ENCODE measurements at regions not wholly inside any gene's neighbourhood (a gene's known extent, or its start where the extent isn't known, plus 50 kb on each side); places are given as distances from the start of the nearest gene placed in this dataset.
"Not testable (repeated sequence)": the region's sequence is repeated elsewhere in the genome, so short reads cannot be mapped to it uniquely, and the experiment has no call there.

DNA sequence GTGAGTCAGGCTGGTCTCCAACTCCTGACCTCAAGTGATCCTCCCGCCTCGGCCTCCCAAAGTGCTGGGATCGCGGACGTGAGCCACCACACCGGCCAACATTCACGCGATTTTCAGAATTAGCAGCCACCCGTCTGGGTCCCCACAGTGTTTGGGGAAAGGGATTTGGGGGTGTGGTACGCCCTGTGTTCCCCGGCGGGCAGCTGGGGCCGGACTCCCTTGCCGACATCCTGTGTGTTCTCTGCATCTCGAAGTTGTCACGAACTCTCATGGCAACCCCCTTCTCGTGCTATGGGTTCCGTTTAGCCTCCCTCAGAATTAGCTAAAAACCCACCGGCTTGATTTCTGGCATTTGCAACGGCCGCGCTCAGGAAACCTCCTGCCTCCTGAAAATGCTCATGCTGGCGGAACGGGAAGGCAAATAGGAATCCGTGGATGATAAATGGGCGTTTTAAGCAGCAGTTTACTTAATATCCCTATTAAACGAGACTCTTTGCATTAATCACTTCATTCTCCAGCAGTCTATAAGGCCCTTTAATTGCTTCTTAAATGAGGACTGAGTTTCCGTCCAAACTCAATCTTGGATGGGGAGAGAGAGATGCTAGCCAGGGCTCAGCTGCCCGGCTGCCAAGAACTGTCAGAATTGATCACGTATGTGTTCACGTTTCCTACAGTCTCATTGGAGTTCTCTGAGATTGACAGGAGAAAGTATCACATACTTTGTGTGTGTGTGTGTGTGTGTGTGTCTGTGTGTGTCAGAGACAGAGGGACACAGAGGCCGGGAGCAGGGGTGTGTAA, 78.9 kb upstream of the PPP2R3B start:
- DNase-seq: no peak

DNA sequence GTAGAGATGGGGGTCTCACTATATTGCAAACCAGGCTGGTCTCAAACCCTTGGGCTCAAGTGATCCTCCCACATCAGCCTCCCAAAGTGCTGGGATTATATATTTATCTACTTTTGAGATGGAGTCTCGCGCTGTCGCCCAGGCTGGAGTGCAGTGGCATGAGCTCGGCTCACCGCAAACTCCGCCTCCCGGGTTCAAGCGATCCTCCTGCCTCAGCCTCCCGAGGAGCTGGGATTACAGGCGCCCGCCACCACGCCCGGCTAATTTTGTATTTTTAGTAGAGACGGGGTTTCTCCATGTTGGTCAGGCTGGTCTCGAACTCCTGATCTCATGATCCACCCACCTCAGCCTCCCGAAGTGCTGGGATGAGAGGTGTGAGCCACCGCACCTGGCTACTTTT, 80.1 kb upstream of the PPP2R3B start:
- DNase-seq: not testable (repeated sequence)

DNA sequence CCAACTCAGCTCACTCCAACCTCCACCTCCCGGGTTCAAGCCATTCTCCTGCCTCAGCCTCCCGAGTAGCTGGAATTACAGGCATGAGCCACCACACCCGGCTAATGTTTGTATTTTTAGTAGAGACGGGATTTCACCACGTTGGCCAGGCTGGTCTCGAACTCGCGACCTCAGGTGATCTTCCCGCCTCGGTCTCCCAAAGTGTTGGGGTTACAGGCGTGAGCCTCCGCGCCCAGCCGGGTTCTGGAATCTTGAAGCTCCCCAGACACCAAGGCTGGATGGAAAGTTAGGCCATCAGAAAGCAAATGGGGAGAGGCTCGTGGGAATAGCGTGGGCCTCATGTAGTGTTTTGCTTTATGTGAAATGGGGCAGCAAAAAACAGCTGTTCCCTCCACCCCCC, 81.0 kb upstream of the PPP2R3B start:
- DNase-seq: not testable (repeated sequence)

DNA sequence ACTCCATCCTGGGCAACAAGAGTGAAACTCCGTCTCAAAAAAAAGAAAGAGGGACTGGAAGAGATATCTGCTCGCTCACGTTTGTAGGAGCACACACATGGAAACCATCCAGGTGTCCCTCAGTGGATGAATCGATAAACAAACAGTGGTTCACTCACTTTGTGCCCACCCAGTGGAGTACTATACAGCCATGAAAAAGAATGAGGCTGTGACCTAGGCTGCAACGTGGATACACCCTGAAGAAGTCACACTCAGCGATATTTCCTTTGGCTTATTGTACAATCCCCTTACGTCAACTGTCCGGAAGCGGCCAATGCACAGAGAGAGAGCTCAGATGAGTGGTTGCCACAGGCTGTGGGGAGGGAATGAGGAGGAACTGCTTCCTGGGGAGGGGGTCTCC, 82.3 kb upstream of the PPP2R3B start:
- DNase-seq: no peak

DNA sequence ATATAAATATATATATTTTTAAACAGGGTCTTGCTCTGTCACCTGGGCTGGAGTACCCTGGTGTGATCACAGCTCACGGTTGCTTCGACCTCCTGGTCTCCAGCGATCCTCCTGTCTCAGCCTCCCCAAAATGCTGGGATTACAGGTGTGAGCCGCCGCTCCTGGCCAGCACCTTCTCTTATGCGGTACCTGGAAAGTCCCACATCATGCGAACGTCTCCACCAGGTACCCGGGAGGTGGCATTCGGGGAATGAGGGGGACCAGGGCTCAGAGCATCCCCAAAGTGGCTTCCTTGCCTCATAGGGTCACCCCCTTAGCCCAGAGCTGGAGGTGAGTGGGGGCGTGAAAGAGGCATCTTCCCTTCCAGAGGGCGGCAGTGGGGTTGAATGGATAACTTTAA, 84.0 kb upstream of the PPP2R3B start:
- DNase-seq: no peak

DNA sequence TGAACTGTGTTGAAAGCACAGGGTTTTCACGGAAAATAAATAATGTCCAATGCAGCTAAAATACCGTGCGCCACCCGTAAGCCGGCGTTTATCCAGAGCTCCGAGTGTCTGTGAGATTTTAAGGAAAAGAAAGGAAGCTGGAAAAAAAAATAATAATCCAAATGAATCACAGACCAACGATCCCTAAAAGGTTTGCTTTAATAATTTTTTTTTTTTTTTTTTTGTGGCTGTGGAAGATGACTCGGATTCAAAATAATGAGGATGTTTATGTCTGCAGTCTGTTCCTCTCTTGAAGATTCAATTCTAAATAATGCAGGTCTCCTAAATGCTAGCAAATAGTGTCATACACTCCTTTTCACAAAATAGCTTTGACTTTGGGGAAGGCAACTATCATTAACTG, 84.6 kb upstream of the PPP2R3B start:
- no peak for DNase-seq

DNA sequence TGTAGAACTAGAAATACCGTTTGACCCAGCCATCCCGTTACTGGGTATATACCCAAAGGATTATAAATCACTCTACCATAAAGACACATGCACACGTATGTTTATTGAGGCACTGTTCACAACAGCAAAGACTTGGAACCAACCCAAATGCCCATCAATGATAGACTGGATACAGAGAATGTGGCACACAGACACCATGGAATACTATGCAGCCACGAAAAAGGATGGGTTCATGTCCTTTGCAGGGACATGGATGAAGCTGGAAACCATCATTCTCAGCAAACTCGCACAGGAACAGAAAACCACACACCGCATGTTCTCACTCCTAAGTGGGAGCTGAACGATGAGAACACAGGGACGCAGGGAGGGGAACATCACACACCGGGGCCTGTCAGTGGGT, 85.6 kb upstream of the PPP2R3B start:
- not testable (repeated sequence) for DNase-seq

DNA sequence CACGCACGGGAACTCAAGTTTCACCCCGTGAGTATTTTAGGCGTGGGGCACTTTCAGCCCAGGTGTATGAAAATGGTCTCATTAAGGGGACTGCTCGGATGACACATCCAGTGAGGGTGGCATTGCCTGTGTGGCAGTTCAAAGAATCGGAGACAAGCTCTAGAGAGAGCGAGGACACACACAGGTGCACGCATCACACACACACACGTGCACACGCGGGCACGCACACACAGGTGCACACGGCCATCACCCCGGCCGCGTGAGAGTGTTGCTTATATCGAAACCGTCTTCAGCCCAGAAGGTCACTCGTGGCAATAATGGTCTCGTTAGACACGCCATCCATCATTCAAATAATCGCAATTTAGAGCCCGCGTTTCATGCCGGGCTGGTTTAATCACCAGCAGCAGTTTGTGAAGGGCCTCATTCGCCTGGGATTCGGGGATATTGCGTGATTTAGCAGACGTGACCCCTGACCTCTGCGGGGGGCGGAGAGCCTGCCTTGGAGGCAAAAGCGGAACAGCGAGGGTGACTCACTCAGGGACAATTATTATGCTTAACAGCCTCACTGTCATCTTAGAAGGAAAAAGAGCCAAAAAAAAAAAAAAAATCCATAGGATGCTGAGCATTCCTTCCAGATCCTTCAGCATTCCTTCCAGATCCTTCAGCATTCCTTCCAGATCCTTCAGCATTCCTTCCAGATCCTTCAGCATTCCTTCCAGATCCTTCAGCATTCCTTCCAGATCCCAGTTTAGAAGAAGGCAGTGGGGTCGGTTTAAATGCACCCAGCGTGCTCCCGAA, 89.4 kb upstream of the PPP2R3B start:
- no peak for DNase-seq

DNA sequence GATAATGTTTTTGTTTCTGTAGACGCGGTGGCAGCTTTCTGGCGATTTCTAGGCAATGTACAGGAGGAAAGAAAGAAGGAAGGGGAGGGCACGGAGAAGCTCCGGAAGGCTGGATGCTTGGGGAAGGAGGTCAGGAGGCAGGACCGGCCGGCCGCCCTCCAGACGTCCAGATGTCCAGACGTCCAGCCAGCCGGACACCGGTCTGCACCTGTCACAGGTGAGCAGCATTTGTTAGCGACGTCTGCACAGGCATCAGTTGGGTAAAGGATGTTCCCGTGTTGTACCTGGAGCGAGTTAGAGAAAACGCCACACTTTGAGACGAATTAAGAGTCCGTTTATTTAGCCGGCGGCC, 90.0 kb upstream of the PPP2R3B start:
- DNase-seq: no peak

DNA sequence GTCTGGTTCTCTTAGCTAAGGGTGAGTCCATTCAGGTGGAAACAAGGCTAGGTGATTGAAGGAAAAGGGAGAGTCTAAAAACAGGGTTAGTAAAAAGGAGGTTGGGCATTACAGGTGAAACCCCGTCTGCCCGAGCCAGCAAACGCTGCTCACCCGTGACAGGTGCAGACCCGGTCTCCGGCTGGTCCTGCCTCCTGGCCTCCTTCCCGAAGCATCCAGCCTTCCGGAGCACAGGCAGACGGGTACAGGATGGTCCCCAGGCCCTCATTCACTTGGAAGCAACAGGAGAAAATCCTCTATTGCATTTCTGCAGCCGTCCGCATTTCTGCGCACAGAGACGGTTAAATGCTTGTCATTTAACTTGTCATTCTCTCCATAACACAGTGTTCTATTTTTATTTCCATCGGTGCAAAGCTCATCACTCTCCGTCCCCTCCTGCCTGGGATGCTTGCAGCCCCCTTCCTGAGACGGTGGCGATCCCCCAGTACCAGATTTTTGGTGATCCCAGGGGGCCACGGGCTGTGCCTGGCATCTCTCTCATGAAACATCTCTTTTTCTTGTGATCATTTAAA, 90.8 kb upstream of the PPP2R3B start:
- DNase-seq: no peak

DNA sequence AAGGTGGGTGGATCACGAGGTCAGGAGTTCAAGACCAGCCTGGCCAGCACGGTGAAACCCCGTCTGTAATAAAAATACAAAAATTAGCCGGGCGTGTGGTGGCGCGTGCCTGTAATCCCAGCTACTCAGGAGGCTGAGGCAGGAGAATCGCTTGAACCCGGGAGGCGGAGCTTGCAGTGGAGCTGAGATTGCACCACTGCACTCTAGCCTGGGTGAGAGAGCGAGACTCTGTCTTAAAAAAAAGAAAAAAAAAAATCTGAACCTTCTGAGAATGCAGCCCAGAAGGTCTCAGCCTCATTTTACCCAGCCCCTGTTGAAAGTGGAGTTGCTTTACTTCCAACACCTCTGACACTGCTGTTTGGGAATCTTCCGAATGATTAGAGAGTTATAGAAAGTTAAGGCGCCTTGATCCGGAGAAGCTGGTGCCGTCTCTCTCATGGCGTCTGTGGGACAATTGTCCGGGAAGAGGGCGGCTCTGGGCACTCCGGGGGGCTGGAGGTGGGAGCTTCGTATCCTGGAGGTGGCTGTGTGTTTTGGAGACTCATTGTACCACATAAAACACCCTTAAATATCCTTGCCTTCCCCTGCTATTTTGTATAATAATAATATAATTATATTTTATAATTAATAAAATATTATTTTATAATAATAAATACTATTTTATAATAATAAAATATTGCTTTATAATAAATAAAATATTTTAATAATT, 92.7 kb upstream of the PPP2R3B start:
- no peak for DNase-seq

DNA sequence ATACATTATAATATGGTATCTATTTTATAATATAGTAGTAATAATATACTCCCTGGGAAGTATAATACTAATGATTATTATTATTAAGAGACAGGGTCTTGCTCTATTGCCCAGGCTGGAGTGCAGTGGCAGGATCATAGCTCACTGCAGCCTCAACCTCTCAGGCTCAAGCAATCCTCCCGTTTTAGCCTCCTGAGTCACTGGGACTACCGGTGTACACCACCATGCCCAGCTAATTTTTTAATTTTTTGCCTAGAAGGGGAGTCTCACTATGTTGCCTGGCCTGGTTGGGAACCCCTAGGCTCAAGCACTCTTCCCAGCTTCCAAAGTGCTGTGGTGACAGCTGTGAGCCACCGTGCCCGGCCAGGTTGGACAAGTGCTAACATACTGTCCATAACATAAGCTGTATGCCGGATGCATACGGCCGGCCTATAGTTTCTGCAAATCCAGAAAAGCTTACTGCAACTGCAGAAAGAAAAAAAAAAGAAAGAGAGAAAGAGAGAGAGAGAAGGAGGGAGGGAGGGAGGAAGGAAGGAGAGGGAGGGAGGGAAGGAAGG, 94.2 kb upstream of the PPP2R3B start:
- no peak for DNase-seq

DNA sequence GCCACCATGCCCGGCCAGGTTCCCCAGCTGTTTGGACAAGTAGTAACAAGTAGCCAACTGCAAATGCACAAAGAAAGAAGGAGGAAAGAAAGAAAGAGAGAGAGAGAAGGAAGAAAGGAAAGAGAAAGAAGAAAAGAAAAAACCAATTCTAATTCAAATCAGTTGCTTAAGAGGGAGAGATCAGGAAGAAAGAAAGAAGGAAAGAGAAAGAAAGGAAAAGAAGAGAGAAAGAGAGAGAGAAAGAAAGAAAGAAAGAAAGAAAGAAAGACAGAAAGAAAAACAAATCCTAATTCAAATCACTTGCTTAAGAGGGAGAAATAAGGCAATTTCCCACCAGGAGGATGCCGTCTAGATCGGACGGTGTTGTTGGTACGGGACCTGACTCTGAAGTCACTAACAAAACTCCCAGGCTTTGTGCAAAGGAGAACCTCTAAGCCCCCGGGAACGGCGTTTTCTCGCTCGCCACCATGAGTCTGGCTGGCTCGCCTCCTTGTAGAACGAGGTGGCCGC, 95.5 kb upstream of the PPP2R3B start:
- no peak for DNase-seq

DNA sequence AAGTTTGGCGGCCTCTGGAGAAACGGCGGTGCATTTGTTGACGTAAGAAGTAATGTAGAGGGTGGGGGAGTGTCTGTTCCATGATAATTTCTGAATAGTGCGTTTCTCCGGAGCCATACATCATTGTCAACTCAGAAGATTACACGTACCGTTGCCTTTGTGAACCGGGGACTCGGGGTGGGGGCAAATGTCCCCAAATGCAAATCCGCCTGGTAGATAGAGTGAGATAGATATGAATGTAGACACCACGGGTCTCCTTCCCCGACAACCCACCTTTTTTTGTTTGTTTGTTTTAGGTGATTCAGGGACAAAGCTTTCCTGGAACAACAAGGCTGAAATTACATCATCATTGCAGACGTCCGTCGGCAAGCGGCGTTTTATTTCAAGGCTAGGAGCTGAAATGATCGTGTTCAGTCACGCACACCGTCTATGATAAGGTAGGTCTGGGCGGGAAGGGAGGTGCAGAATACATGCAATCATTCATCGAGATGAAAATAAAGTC, 96.0 kb upstream of the PPP2R3B start:
- DNase-seq: no peak

DNA sequence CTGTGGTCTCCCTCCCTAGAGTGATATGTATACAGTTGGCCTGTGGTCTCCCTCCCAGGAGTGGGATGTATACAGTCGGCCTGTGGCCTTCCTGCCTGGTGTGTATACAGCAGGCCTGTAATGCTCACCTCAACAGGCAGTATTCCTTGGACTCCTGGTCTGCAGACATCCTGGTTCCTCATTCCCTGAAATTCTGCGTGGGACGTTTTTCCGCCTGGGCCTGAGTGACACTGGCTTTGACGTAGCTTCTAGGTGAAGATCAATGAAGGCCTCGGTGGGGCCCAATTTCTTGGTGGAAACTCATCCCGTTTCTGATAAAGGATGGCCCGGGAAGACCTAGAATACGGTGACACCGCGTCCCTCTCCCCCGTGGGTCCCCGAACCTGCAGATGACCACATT, 98.7 kb upstream of the PPP2R3B start:
- DNase-seq: no peak

DNA sequence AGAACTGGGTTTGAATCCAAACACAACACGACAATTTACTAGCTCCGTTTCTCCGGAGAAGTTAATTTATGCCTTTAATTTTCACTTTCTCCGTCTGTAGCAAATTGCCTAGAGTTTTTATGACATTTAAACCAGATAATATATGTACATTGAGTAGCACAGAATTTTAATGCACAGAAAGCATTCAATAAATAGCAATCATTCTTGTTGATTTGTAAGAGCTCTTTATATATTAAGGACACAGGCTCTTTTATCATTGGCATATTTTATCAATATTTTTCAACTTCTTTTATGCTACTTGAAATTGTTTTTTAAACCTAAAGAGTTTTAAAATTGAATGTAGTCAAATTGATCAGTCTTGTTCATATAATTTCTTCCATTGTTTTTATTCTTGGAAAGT, 99.6 kb upstream of the PPP2R3B start:
- DNase-seq: no peak

DNA sequence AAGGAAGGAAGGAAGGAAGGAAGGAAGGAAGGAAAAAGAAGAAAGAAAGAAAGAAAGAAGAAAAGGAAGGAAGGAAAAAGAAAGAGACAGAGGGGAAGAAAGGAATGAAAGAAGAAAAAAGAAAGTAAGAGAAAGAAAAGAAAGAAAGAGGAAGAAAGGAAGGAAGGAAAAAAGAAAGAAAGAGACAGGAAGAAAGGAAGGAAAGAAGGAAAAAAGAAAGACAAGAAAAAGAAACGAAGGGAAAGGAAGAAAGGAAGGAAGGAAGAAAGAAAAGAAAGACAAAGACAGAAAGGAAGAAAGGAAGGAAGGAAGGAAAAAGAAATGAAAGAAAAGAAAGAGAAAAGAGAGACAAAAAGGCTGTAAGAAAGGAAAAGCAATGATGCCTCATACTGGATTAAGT, 101.1 kb upstream of the PPP2R3B start:
- DNase-seq: no peak

DNA sequence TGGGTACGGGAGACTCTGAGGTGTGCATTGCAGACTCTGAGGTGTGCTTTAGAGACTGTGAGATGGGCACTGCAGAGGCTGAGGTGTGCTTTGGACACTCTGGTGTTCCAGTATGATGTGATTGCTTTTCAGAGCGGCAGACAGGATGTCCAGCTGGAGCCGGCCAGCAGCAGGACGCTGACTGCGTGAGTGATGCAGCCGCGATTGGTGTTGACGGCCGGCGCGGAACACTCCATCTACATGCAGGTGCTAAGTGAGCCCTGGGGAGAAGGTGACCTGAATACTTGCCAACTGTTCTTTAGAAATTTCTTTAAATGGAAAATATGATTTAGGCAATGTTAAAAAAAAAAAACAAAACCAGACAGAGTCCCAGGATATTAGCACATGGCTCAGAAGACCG, 103.1 kb upstream of the PPP2R3B start:
- no peak for DNase-seq

DNA sequence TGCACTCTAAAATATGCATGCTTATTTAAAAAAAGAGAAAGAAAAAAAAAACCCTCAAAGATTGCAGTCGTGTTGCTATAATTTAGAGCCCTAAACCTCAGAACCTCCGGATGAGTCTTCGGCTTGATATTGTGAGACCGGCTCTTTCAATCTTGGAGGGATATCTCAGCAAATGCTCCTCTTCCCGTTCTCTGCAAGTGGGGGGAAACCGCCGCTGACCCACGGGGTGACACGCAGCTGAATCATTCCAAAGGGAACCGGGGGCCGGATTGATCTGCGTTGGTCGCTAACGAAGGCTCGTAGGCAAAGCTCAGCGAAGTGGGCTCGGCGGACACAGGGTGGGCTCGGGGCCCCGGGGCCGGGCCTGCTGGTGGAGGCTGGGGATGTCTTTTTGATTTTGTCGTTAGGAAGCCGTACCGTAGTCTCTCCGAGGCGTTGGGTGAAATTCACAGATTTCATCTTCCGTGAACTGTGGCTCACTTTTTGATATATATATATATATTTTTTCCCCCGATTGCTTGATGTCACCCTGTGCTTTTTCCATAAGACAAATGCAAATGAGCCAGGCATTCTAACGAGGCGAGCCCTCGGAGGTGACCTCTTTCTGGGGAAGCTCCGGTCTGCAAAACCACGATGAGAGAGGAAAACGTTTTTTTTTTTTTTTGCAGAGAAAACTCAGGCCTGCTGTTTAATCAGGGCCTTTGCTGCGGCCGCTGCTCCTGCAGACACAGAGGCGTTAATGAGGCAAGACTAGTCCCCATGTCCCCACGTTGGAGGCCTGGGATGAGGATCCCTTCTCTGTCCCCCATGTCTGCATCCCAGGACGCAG, 110.7 kb upstream of the PPP2R3B start:
- no peak for DNase-seq

DNA sequence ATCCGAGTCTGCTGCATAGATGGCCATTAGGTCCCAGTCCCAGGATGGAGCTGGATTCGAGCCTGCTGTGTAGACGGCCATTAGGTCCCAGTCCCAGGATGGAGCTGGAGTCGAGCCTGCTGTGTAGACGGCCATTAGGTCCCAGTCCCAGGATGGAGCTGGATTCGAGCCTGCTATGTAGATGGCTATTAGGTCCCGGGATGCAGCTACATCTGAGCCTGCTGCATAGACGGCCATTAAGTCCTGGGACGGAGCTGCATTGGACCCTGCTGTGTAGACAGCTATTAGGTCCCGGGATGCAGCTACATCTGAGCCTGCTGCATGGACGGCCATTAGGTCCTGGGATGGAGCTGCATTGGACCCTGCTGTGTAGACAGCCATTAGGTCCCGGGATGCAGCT, 112.2 kb upstream of the PPP2R3B start:
- not testable (repeated sequence) for DNase-seq

DNA sequence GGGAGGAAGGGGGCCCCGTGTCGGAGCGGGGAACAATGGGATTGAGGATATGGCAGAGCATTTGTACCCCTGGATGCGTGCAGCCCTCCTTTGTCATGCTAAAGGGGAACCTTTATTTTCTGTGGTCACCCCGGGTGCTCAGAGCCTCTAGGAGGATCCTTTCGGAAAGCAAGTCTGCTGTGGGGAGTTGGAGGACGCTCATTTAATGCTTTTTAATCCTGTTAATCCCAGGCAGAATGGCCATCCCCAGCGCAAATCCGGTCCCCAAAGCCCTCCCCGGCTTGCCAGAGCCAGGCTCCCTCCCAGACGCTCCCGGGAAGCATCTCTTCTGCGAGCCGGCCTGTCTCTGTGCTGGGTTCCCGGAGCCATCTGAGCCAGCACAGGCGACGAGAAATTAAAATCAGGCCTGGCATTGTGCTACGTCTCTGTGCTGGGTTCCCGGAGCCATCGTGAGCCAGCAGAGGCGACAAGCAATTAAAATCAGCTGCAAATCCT, 113.2 kb upstream of the PPP2R3B start:
- no peak for DNase-seq

Measured in activated CD4-positive, alpha-beta T cell treated with anti-CD3 and anti-CD28 coated beads, Interleukin-2, Interleukin-6, amounts not matched to agents 100 ng/mL and 50 ng/mL, durations not matched to agents 16 hours and 8 hours (primary cell).